ENCODE measurements at regions not wholly inside any gene's neighbourhood (a gene's known extent, or its start where the extent isn't known, plus 50 kb on each side); places are given as distances from the start of the nearest gene placed in this dataset.

DNA sequence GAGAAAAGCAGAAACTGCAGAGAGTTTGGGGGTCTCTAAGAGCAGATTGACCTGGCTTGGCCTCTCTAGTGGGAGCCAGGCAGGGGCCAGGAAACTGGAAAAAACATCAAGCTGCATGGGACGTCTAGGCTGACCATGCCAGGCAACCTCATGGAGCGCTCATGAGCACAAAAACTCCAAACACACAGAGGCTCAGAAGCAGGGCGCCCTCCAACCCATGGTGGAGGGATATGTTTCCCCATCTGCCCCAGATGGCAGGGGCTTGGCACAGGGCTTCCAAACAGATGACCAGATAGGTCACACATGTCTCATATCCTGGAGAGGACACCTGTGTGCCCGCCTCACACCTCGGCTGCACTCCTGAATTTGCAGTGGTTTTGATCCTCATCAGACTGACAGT, 879.0 kb downstream of the UQCRFS1 start:
- TF ChIP-seq POLR2AphosphoS5 (IDR thresholded peaks at IDR 0.05; ENCODE audit: low read depth, low read length) (no peak), TAF1 (IDR thresholded peaks at IDR 0.05; ENCODE audit: low read depth, low read length) (no peak), PAX5 (IDR thresholded peaks at IDR 0.05; ENCODE audit: insufficient read depth, low read length, severe bottlenecking) (no peak), POLR2A (IDR thresholded peaks at IDR 0.05; ENCODE audit: low read depth, low read length) (no peak)

Data from GM12891 (cell line).